T-cell (primary cell): ENCODE measurements at regions not wholly inside any gene's neighbourhood (a gene's known extent, or its start where the extent isn't known, plus 50 kb on each side); places are given as distances from the start of the nearest gene placed in this dataset.

ENCODE experiments used
- ATAC-seq, 4 experiments: fragments of 200-7000 bp in 3 of 4; fragments of 150-1000 bp in 1 of 4; cut with Tn5 transposase; replicated peaks in 1 of 4; 1 replicate in 3 of 4; 2 replicates in 1 of 4; pipeline ENCODE4 v1.10.0; 2021; ENCODE audit warnings: moderate library complexity in 3 of 4, mild to moderate bottlenecking in 2 of 4, moderate number of reproducible peaks in 1 of 4
- CTCF ChIA-PET, 2 donors: fragments of 300-600 bp; sonication (Branson Sonifier 250); formaldehyde crosslinking; loops; one replicate each; lab custom pipeline; 2022; ENCODE audit warnings: antibody characterized with exemption in 2 of 2; lab: Charles Lee
- POLR2A ChIA-PET, 2 donors: fragments of 300-600 bp; sonication (Branson Sonifier 250); formaldehyde crosslinking; loops; one replicate each; lab custom pipeline; 2022; ENCODE audit warnings: antibody characterized with exemption in 2 of 2; lab: Charles Lee
- DNase-seq, 35 experiments: peaks; one replicate each; pipeline versions ENCODE4 v3.0.0 to v3.0.0-alpha.2; 2013 to 2023
- H3K27ac ChIP-seq: one replicate; pipeline ENCODE4 v1.5.1; 2013; ENCODE audit warnings: low read length
- H3K27me3 ChIP-seq, 2 experiments: replicated peaks in 1 of 2; 1 replicate in 1 of 2; 2 replicates in 1 of 2; pipeline versions ENCODE4 v1.6.1 to v1.7.0; 2013; ENCODE audit warnings: low read length in 1 of 2, mixed read lengths in 1 of 2; ENCODE audit not compliant: control insufficient read depth in 2 of 2, insufficient read depth in 2 of 2; ENCODE audit errors: extremely low read depth in 1 of 2
- H3K36me3 ChIP-seq, 2 donors: 1 replicate in 1 of 2; 2 replicates in 1 of 2; pipeline versions ENCODE4 v1.6.1 to v1.7.0; 2013; ENCODE audit warnings: low read length in 1 of 2; ENCODE audit not compliant: control insufficient read depth in 2 of 2, insufficient read depth in 1 of 2; ENCODE audit errors: extremely low read depth in 1 of 2
- H3K4me1 ChIP-seq, 2 experiments: 1 replicate in 1 of 2; 2 replicates in 1 of 2; pipeline versions ENCODE4 v1.6.1 to v1.7.0; 2013; ENCODE audit warnings: low read length in 2 of 2, mixed read lengths in 1 of 2; ENCODE audit not compliant: insufficient read depth in 2 of 2, control insufficient read depth in 1 of 2; ENCODE audit errors: extremely low read depth in 1 of 2
- H3K4me3 ChIP-seq, 2 donors: 1 replicate in 1 of 2; 2 replicates in 1 of 2; pipeline versions ENCODE4 v1.5.1 to v1.7.0; 2013; ENCODE audit warnings: mild to moderate bottlenecking in 2 of 2, low read length in 1 of 2, moderate library complexity in 1 of 2; ENCODE audit not compliant: control insufficient read depth in 1 of 2; ENCODE audit errors: extremely low read depth in 1 of 2
- H3K9me3 ChIP-seq: 2 replicates; pipeline ENCODE4 v1.7.0; 2013
- H3K27ac Mint-ChIP-seq, 2 donors: one replicate each; pipeline ENCODE4 v1.8.0; 2020 to 2021; ENCODE audit warnings: mild to moderate bottlenecking in 2 of 2, mixed read lengths in 2 of 2
- H3K27me3 Mint-ChIP-seq, 2 donors: one replicate each; pipeline ENCODE4 v1.8.0; 2021 to 2022; ENCODE audit warnings: mixed read lengths in 2 of 2
- H3K36me3 Mint-ChIP-seq: one replicate; pipeline ENCODE4 v1.8.0; 2021; ENCODE audit warnings: mixed read lengths
- H3K4me1 Mint-ChIP-seq, 3 donors: one replicate each; pipeline ENCODE4 v1.8.0; 2020 to 2022; ENCODE audit warnings: mixed read lengths in 3 of 3, mild to moderate bottlenecking in 1 of 3
- H3K4me3 Mint-ChIP-seq, 3 donors: one replicate each; pipeline ENCODE4 v1.8.0; 2020 to 2022; ENCODE audit warnings: mild to moderate bottlenecking in 3 of 3, mixed read lengths in 3 of 3, moderate library complexity in 3 of 3
- H3K9me3 Mint-ChIP-seq, 3 donors: one replicate each; pipeline ENCODE4 v1.8.0; 2020 to 2022; ENCODE audit warnings: mixed read lengths in 3 of 3
- WGBS: methylation state at CpG from one replicate; pipeline ENCODE4 v1.1.5; 2013; ENCODE audit warnings: missing lambda C conversion rate; ENCODE audit not compliant: insufficient coverage; 5-methylcytosine and 5-hydroxymethylcytosine counted together

DNA sequence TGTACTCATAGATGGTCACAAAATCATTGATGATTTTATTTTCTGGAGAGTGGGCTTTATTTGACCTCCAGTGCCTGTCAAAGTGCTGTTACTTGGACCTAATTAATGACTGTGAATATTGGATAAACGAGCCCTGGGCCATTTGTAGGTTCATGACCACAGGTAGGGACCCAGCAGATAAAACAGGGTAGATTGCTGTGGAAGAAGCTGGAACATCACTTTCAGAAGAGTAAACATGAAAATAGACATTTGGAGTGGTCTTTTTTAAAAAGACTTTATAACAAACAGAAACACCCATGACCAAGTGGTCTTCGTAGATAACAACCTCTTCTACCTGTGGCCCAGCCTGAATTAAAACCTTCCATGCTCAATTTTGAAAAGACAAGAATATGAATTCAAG is 472.8 kb upstream of the MKI67 start:
- POLR2A ChIA-PET: no interaction called here

GRCh38 chr10:128599538-128599937 is 473.3 kb upstream of the MKI67 start:
- ATAC-seq: no peak

More for the DNA sequence above, 472.8 kb upstream of the MKI67 start:
- peaks cover 0 to 15% (median 0%) of the 10 kb centered on the region in 3 donors for H3K9me3 Mint-ChIP-seq
- WGBS: no CpG with 5 or more reads among the region's 2 CpGs
- DNase-seq: no peak
- Histone ChIP-seq H3K36me3 (no peaks in the 10 kb centered on the region), H3K27ac (no peak overlapping the region), H3K4me1 (no peaks in the 10 kb centered on the region), H3K27me3 (peaks cover 0 to 3% of the 10 kb centered on the region in 2 experiments), H3K4me3 (no peak overlapping the region), H3K9me3 (no peaks in the 10 kb centered on the region)
- no peak for ATAC-seq
- H3K4me3 Mint-ChIP-seq: no peak overlapping the region
- no peak overlapping the region for H3K27ac Mint-ChIP-seq
- H3K27me3 Mint-ChIP-seq: peaks cover 4 to 9% of the 10 kb centered on the region in 2 donors
- no peaks in the 10 kb centered on the region for H3K36me3 Mint-ChIP-seq
- H3K4me1 Mint-ChIP-seq: no peaks in the 10 kb centered on the region
- CTCF ChIA-PET: no interaction called here

DNA sequence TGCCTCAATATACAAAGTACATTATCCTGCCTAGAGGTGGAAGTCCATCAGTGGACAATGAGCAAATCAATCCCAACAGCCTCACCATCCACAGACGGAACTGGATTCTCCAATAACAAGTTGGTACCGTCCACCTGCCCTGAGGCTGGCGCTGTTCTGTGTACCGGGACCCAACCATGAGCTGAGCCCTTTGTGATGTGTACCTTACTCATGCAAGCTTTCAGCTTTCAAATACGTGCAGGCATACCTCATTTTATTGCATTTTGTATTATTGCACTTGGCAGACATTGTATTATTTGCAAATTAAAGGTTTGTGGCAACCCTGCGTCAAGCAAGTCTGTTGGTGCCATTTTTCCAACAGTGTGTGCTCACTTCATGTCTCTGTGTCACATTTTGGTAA is 476.0 kb upstream of the MKI67 start:
- CTCF ChIA-PET: no interaction called here

More at GRCh38 chr10:128599538-128599937, 473.3 kb upstream of the MKI67 start:
- Mint-ChIP-seq H3K27ac (no peak overlapping the region), H3K36me3 (no peaks in the 10 kb centered on the region), H3K9me3 (peaks cover 0 to 13% (median 0%) of the 10 kb centered on the region in 3 donors), H3K4me1 (no peaks in the 10 kb centered on the region), H3K27me3 (peaks cover 4 to 9% of the 10 kb centered on the region in 2 donors), H3K4me3 (no peak overlapping the region)
- POLR2A ChIA-PET: no interaction called here
- Histone ChIP-seq H3K9me3 (no peaks in the 10 kb centered on the region), H3K4me3 (no peak overlapping the region), H3K27me3 (peaks cover 0 to 3% of the 10 kb centered on the region in 2 experiments), H3K4me1 (no peaks in the 10 kb centered on the region), H3K27ac (no peak overlapping the region), H3K36me3 (no peaks in the 10 kb centered on the region)
- 89% methylated on average over 1 of the region's 4 CpGs for WGBS
- CTCF ChIA-PET: interaction anchor here in 1 of 2 donors (0.6 kb wide), 1 partner anchor 32 kb away, joined by 3 read pairs; no protein-coding TSS in a partner anchor
- DNase-seq: no peak

DNA sequence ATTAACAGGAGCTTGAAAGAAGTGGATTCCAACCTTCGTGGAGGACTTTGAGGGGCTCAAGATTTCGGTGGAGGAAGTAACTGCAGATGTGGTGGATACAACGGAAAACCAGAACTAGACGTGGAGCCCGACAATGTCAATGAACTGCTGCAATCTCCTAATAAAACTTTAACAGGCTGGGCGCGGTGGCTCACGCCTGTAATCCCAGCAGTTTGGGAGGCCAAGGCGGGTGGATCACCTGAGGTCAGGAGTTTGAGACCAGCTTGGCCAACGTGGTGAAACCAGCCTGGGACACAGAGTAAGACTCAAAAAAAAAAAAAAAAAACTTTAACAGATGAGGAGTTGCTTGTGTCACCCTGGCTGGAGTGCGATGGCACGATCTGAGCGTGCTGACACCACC is 477.8 kb upstream of the MKI67 start:
- ChIA-PET POLR2A (no interaction called here), CTCF (no interaction called here)
- 95% methylated on average over 3 of the region's 13 CpGs for WGBS
- no peaks in the 10 kb centered on the region for H3K4me1 ChIP-seq
- H3K9me3 ChIP-seq: no peaks in the 10 kb centered on the region
- H3K27me3 ChIP-seq: no peaks in the 10 kb centered on the region
- no peaks in the 10 kb centered on the region for H3K36me3 Mint-ChIP-seq
- peaks cover 4 to 9% of the 10 kb centered on the region in 2 donors for H3K27me3 Mint-ChIP-seq
- DNase-seq (no peak), ATAC-seq (no peak)
- H3K9me3 Mint-ChIP-seq: no peaks in the 10 kb centered on the region
- no peaks in the 10 kb centered on the region for H3K36me3 ChIP-seq
- no peak overlapping the region for H3K4me3 ChIP-seq
- H3K27ac ChIP-seq: no peak overlapping the region
- no peaks in the 10 kb centered on the region for H3K4me1 Mint-ChIP-seq
- H3K4me3 Mint-ChIP-seq: no peak overlapping the region
- H3K27ac Mint-ChIP-seq: no peak overlapping the region

More for the DNA sequence above, 476.0 kb upstream of the MKI67 start:
- H3K9me3 ChIP-seq: no peaks in the 10 kb centered on the region
- Mint-ChIP-seq H3K9me3 (no peaks in the 10 kb centered on the region), H3K4me3 (no peak overlapping the region), H3K4me1 (no peaks in the 10 kb centered on the region), H3K27ac (no peak overlapping the region), H3K36me3 (no peaks in the 10 kb centered on the region), H3K27me3 (peaks cover 4 to 9% of the 10 kb centered on the region in 2 donors)
- ATAC-seq (no peak), DNase-seq (no peak)
- no peaks in the 10 kb centered on the region for H3K36me3 ChIP-seq
- 82% methylated on average over 4 of the region's 6 CpGs for WGBS
- no peak overlapping the region for H3K4me3 ChIP-seq
- H3K27ac ChIP-seq: no peak overlapping the region
- no peaks in the 10 kb centered on the region for H3K4me1 ChIP-seq
- H3K27me3 ChIP-seq: no peaks in the 10 kb centered on the region
- POLR2A ChIA-PET: no interaction called here

- Histone ChIP-seq H3K4me1 (no peaks in the 10 kb centered on the region), H3K27me3 (no peaks in the 10 kb centered on the region), H3K9me3 (no peaks in the 10 kb centered on the region), H3K4me3 (no peak overlapping the region), H3K27ac (no peak overlapping the region), H3K36me3 (no peaks in the 10 kb centered on the region)
- peaks cover 4 to 9% of the 10 kb centered on the region in 2 donors for H3K27me3 Mint-ChIP-seq
- no peaks in the 10 kb centered on the region for H3K9me3 Mint-ChIP-seq
- ChIA-PET POLR2A (no interaction called here), CTCF (no interaction called here)
- no peak overlapping the region for H3K4me3 Mint-ChIP-seq
- no peaks in the 10 kb centered on the region for H3K4me1 Mint-ChIP-seq
- WGBS: no CpG with 5 or more reads among the region's 1 CpG
- DNase-seq (no peak), ATAC-seq (no peak)
- H3K27ac Mint-ChIP-seq: no peak overlapping the region
- no peaks in the 10 kb centered on the region for H3K36me3 Mint-ChIP-seq
Observed at GRCh38 chr10:128605180-128605579, 479.0 kb upstream of the MKI67 start.

GRCh38 chr10:128606055-128606454 is 479.8 kb upstream of the MKI67 start:
- Mint-ChIP-seq H3K9me3 (no peaks in the 10 kb centered on the region), H3K36me3 (no peaks in the 10 kb centered on the region), H3K27ac (no peak overlapping the region), H3K4me1 (no peaks in the 10 kb centered on the region), H3K27me3 (peaks cover 3 to 8% of the 10 kb centered on the region in 2 donors), H3K4me3 (no peak overlapping the region)
- ChIA-PET CTCF (no interaction called here), POLR2A (no interaction called here)
- H3K36me3 ChIP-seq: no peaks in the 10 kb centered on the region
- DNase-seq: no peak
- H3K9me3 ChIP-seq: no peaks in the 10 kb centered on the region
- no CpG with 5 or more reads among the region's 4 CpGs for WGBS
- H3K4me1 ChIP-seq: no peaks in the 10 kb centered on the region
- no peak for ATAC-seq
- no peaks in the 10 kb centered on the region for H3K27me3 ChIP-seq
- H3K4me3 ChIP-seq: no peak overlapping the region
- H3K27ac ChIP-seq: no peak overlapping the region

GRCh38 chr10:128608791-128609190 is 482.6 kb upstream of the MKI67 start:
- WGBS: 49% methylated on average over 2 of the region's 2 CpGs
- Mint-ChIP-seq H3K4me3 (no peak overlapping the region), H3K27me3 (peaks cover 0 to 1% of the 10 kb centered on the region in 2 donors), H3K9me3 (no peaks in the 10 kb centered on the region), H3K4me1 (no peaks in the 10 kb centered on the region), H3K27ac (no peak overlapping the region), H3K36me3 (no peaks in the 10 kb centered on the region)
- Histone ChIP-seq H3K9me3 (no peaks in the 10 kb centered on the region), H3K27ac (no peak overlapping the region), H3K4me1 (no peaks in the 10 kb centered on the region), H3K36me3 (no peaks in the 10 kb centered on the region), H3K4me3 (no peak overlapping the region), H3K27me3 (peaks cover 0 to 2% of the 10 kb centered on the region in 2 experiments)
- DNase-seq (no peak), ATAC-seq (no peak)
- ChIA-PET POLR2A (no interaction called here), CTCF (no interaction called here)
